ENCODE measurements at regions not wholly inside any gene's neighbourhood (a gene's known extent, or its start where the extent isn't known, plus 50 kb on each side); places are given as distances from the start of the nearest gene placed in this dataset.

GRCh38 chr16:85523602-85524364 lies 89.3 kb upstream of the GSE1 start:
- intact Hi-C loops (cut with micrococcal nuclease), result no loop called here
- Histone ChIP-seq H3K27me3 (ENCODE audit: control insufficient read depth, insufficient read depth, low read length) (no peaks in the 10 kb centered on the region), H4K20me1 (ENCODE audit: insufficient read depth, low read length) (peaks cover 21% of the 10 kb centered on the region), H3K9me3 (ENCODE audit: control insufficient read depth, insufficient read depth, low read length) (no peaks in the 10 kb centered on the region), H3K4ac (ENCODE audit: low read depth, low read length) (peak overlapping the region; percentile 91), H4K8ac (ENCODE audit: low read depth in 2 of 2, low read length in 2 of 2) (peak overlapping the region; percentile 65 to 68; a peak in 2 of 4 replicates), H2BK20ac (ENCODE audit: low read depth, low read length) (0 out of 2 replicates have a peak overlapping the region, but pooled peaks have one; percentile 4), H3K36me3 (ENCODE audit: control insufficient read depth, insufficient read depth, low read length) (0 out of 2 replicates have a peak, but pooled peaks cover 4% of the 10 kb centered on the region), H4K5ac (ENCODE audit: low read depth, low read length) (peak overlapping the region; percentile 55; the same call in 1 of the 2 replicates), H3K4me3 (ENCODE audit: insufficient read depth, low read depth, low read length) (no peak overlapping the region), H3K14ac (replicated peaks; ENCODE audit: low read depth, low read length) (0 out of 2 replicates have a peak overlapping the region, but pooled peaks have one; percentile 63), H4K91ac (ENCODE audit: insufficient read depth, low read depth, low read length) (peak overlapping the region; percentile 50), H2AK9ac (replicated peaks; ENCODE audit: low read depth, low read length, poor library complexity) (peak overlapping the region; percentile 62), H3K4me1 (ENCODE audit: control insufficient read depth, insufficient read depth, low read length) (peaks cover 24% of the 10 kb centered on the region), H3K56ac (ENCODE audit: extremely low read depth, insufficient read depth, low read length) (no peak overlapping the region), H3K4me2 (ENCODE audit: low read depth, low read length) (no peak overlapping the region; the same call in 1 of the 2 replicates), H3K27ac (ENCODE audit: insufficient read depth, low read length) (peak overlapping the region; percentile 28), H3K23ac (ENCODE audit: low read depth, low read length) (0 out of 2 replicates have a peak overlapping the region, but pooled peaks have one; percentile 31), H2AFZ (replicated peaks; ENCODE audit: low read length, poor library complexity) (peak overlapping the region; percentile 74), H3K9ac (ENCODE audit: low read depth, low read length) (peak overlapping the region; percentile 30; the same call in 1 of the 2 replicates), H3K18ac (ENCODE audit: low read depth, low read length) (peak overlapping the region; percentile 39; the same call in 1 of the 2 replicates), H2BK15ac (ENCODE audit: low read depth, low read length) (no peak overlapping the region; the same call in 2 of the 3 replicates), H3K79me1 (ENCODE audit: low read depth in 1 of 2, low read length in 2 of 2) (peaks cover 25 to 48% of the 10 kb centered on the region in 2 experiments), H2BK5ac (ENCODE audit: low read depth, low read length, poor library complexity, severe bottlenecking) (no peak overlapping the region), H3K9me1 (ENCODE audit: insufficient read depth, low read length) (peaks cover 13% of the 10 kb centered on the region), H2AK5ac (ENCODE audit: low read depth, low read length) (peak overlapping the region; percentile 98), H2BK120ac (ENCODE audit: low read depth, low read length) (peak overlapping the region; percentile 56)
- peak; percentile 45 for DNase-seq
- 69% methylated on average over 14 of the region's 22 CpGs; no CpG with 5 or more reads in 1 of the 2 experiments for WGBS, 2 experiments (ENCODE audit: extremely low coverage in 2 of 2, insufficient read length in 1 of 2)
- CTCF ChIA-PET, result no interaction called here
- TF ChIP-seq RFX5 (IDR thresholded peaks at IDR 0.05; ENCODE audit: low read depth, low read length) (no peak), USF2 (IDR thresholded peaks at IDR 0.05; ENCODE audit: low read depth, low read length) (no peak), CHD1 (IDR thresholded peaks at IDR 0.05; ENCODE audit: low read depth, low read length) (no peak), POLR2A (IDR thresholded peaks at IDR 0.05; ENCODE audit: low read depth, low read length) (no peak), MAZ (IDR thresholded peaks at IDR 0.05; ENCODE audit: borderline replicate concordance, low read depth, low read length) (peak; percentile 52; the same call in 1 of the 2 replicates), SMC3 (IDR thresholded peaks at IDR 0.05; ENCODE audit: low read depth, low read length) (no peak), RCOR1 (IDR thresholded peaks at IDR 0.05; ENCODE audit: insufficient replicate concordance, low read length) (no peak), BHLHE40 (IDR thresholded peaks at IDR 0.05; ENCODE audit: low read depth, low read length) (peak; percentile 71), CEBPB (IDR thresholded peaks at IDR 0.05; ENCODE audit: low read depth, low read length) (no peak)
- peak; percentile 59 for ATAC-seq (ENCODE audit: low read depth)
- in situ Hi-C loops (cut with MboI; ENCODE audit: low sequenced_read_pairs), result no loop called here
- BruUV-seq (replicated peaks), result no TSS peak
- dilution Hi-C loops (cut with HindIII; ENCODE audit: low sequenced_read_pairs, unreplicated experiment), result no loop called here
- POLR2A ChIA-PET (ENCODE audit: unreplicated experiment), result no interaction called here

All from IMR-90 (cell line).